HG03558 (cell line): ENCODE measurements at regions not wholly inside any gene's neighbourhood (a gene's known extent, or its start where the extent isn't known, plus 50 kb on each side); places are given as distances from the start of the nearest gene placed in this dataset.
A peak's percentile ranks its signal among the peaks of the same experiment; 100 is the strongest.
"Not testable (repeated sequence)": the region's sequence is repeated elsewhere in the genome, so short reads cannot be mapped to it uniquely, and the experiment has no call there.

Source experiments
- ATAC-seq: cut with Tn5 transposase; IDR thresholded peaks from one replicate; pipeline ENCODE4 v1.9.1; 2021; ENCODE audit warnings: moderate number of reproducible peaks; ENCODE audit not compliant: unreplicated experiment; ENCODE audit errors: extremely low read depth

DNA sequence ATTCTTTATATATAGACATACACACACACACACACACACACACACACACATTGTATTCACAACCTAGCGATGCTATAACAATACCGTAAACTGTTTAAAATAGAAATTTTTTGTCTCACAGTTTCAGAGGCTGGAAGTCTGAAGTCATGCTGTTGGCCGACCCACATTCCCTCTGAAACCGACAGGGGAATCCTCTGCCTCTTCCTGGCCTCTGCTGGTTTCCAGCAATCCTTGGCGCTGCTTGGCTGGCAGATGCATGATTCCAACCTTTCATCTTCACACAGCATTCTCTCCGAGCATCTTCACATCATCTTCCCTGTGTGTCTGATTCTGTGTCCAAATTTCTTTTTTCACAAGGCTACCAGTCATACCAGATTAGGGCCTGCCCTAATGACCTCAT is 94.8 kb downstream of the CCDC71L start:
- no peak for ATAC-seq

DNA sequence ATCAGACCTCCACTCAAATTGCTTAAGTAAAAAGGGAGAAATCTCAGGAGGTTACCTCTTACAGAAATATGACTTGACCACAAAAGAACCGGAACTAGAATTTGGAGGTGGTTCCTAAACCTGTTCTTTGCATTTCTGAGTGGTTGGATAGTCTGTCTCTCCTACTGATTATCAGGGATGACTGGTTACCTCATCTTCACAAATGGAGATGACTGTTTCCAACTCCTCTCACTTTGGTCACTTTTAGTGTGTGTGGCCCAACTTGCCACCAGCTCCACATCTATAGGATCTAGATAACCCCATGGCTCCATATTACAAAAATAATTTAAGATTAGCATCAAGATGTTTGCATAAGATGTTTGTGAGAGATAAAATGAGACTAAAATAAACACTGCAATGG is 95.5 kb downstream of the CCDC71L start:
- no peak for ATAC-seq

DNA sequence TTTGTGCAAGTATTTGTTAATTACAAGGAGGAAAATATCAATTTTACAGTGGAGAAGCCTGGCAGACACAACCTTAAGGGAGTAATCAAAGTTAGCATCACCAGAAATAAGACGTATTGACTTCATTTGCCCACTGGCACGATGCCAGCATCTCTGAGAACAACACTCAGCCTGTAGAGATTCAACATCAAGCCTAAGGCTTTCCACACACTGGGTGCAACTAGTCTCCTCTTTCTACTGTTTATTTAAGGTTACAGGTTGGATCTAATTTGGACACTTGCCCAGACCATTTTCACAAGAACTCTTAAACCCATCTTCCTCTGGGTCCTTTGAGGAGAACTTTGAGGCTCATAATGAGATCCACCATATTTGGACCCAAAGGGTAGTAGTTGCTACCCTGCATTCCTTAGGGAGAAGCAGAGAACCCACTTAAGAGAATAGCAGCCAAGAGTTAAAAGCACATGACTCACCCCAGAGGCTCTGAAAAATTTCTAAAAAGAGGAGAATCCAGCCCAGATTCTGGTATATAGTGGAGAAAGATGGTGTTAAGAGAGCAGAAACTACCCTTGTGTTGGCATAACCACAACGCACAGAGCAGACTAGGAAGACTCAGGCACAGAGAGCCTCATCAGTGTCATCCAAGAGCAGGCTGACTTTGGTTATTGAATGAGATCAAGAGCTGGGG is 97.3 kb downstream of the CCDC71L start:
- no peak for ATAC-seq

DNA sequence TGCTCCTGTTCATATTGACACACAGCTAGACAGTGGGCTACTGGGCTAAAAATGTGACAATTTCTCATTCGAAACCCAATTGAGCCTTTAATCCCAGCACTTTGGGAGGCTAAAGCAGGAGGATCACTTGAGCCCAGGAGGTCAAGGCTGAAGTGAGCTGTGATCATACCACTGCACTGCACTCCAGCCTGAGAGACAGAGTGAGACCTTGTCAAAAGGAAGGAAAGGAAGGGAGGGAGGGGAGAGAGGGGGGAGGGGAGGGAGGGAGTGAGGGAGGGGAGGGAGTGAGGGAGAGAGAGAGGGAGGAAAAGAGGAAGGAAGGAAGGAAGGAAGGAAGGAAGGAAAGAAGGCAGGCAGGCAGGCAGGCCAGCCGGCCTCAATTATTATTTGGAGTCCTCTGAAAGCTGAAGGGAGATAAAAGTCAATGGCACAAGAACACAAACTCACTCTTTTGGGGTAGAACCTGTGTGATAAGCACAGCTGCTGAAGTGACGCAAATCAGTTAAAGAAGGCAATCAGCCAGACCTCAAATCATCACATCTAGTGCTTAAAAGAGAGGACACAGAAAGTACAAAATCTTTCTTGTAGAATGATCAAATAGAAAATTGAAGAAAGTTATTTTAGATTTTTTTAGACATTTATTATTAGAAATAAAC is 98.1 kb downstream of the CCDC71L start:
- no peak for ATAC-seq

DNA sequence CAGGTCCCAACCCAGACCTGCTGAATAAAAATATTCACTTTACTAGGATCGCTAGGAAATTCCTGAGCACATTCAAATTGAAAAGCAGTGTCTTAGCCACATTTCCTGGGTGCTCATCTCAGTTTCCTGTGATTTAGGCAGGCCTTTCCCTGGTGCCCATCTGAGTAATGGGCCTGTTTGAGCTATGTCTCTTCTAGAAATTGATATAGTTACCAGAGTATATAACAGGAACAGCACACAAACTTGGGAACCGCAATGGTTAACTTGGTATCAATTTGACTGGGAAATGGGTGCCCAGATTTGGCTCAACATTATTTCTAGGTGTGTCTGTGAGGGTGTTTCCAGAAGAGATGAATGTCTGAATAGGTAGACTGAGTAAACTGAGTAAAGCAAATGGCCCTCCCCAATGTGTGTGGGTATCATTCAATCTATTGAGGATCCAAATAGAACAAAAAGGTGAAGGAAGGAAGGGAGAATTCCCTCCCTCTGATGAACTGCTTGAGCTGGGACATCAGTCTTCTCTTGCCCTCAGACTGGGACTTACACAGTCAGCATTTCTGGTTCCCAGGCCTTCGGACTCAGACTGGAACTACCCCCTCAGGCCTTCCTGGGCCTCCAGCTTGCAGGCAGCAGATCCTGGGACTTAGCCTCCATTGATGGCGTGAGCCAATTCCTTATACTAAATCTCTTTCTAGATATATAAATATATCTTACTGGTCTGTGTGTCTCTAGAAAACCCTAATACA is 99.1 kb downstream of the CCDC71L start:
- no peak for ATAC-seq

DNA sequence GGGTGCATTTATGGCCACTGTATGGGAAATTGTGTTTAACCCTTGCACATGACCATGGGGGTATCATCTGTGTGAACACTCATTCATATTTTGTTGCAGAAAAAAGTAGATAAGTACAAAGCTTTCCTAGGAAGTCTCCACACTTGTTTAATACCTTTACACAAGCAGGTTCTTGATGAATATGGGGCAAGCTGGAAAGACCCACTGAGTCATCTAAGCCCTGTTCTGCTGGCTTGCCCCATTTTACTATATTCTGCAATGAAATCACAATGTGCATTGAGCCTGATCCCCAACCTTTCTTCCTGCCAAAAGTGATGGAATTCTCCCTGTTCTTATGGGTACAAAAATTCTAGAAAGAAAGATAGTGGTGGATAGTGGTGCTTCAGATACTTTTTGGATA is 99.8 kb downstream of the CCDC71L start:
- no peak for ATAC-seq

DNA sequence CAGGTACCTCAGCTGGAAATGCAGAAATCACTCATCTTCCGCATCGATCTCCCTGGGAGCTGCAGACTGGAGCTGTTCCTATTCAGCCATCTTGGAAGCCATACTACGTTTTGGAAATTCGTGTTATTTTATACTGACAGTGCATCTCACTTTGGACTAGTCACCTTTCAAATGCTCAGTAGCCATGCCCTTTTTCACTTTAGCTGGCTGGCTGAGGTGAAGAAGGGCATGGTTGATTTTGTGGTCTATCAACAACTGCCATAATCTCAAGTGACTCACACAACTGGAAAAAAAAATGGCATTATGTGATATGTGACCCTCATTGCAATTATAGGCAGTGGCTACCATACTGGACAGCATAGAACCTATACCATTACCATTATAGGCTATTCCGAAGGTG is 100.5 kb downstream of the CCDC71L start:
- no peak for ATAC-seq

DNA sequence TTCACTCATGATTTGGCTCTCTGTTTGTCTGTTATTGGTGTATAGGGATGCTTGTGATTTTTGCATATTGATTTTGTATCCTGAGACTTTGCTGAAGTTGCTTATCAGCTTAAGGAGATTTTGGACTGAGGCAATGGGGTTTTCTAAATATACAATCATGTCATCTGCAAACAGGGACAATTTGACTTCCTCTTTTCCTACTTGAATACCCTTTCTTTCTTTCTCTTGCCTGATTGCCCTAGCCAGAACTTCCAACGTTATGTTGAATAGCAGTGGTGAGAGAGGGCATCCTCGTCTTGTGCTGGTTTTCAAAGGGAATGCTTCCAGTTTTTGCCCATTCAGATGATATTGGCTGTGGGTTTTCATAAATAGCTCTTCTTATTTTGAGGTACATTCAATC is 104.7 kb downstream of the CCDC71L start:
- ATAC-seq: not testable (repeated sequence)

DNA sequence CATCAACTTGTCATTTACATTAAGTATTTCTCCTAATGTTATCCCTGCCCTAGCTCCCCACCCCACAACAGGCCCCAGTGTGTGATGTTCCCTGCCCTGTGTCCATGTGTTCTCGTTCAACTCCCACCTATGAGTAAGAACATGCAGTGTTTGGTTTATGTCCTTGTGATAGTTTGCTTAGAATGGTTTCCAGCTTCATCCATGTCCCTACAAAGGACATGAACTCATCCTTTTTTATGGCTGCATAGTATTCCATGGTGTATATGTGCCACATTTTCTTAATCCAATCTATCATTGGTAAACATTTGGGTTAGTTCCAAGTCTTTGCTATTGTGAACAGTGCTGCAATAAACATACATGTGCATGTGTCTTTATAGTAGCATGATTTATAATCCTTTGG is 106.3 kb downstream of the CCDC71L start:
- not testable (repeated sequence) for ATAC-seq

DNA sequence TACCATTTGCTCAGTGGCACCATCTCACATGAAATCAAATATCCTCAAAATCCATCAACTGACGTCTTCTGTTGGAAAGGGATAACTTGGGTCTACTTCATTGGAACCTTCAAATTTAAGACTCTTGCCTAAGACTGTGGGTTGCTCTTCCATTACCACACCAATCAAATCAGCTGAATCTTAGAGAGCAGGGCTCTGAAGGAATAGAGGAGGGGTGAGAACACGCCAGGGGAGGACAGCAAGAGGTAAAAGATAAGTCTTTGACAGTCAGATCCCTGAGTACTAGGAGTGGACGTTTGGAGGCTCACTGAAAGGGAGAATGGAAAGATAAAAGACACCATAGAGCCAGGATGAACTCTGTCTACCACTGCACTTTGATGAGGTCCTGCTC is 107.5 kb downstream of the CCDC71L start:
- no peak for ATAC-seq

DNA sequence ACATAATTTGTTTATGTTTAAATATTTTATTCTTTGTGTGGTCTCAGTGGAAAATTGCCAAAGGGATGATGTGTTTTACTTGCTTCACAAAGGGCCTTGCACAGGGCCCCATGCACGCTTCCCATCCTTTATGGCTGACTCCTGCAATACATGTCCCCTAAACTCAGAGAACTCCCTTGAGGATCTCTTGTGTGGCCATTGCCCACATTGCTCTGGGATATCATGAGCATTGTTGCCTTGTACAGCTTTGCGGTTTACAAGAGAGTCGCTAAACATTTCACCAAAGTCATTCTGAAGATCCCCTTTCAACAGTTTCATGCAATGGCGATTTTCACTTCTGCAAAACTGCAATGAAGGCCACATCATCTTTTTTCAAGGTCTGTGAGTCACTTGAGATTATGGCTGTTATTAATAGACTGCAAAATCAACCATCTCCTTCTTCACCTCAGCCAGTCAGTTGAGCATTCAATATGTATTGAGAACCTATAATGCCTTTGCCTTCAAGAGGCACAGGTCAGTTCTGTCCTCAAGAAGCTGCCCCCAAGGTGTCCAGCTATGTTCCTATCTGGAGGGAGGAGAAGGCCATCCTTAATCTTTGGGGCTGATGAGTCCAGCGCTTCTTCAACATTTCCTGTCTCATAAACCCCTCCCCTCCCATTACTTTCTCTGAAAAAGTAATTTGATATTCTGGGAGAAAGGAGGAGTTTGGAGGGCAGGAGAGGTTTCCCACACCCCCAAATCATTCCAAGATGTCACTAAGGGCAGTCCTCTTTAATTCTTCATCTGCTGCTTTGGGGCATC is 108.1 kb downstream of the CCDC71L start:
- ATAC-seq: peak; percentile 96

DNA sequence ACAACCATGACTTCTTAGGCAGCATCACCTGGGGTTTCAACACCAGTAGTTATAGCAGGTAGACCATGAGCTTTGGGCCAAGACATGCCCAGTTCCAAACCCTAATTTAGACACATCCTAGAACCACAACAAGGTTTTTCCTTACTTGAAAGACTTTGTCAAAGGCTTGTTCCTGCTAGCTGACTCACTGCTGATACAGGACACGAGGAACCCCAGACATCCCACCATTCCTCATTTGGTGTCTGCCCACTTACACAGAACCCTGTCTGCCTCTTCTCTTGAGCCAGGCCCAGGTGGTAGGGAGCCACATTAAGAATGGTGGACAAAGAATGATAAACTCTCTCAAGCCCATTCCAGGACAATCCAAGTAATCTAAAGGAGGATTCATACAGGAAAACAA is 109.0 kb downstream of the CCDC71L start:
- no peak for ATAC-seq

DNA sequence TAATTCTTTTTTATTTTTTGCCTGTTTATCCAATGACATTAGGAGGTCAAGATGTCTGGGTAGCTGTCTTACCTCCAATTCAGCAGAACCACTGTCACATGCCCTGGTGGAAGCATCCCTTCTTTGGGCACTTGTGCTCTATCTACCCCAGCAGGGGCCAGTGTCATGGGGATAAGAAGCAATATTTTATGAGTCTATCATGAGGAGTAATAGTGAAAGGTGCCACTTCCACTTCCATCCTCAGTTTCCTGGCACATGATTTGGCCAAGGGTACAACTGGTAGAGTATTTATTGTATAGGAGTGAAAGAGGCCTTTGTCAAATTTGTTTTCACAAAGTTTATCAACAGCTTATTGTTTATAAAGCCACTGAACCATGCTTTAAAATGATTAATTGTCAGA is 112.5 kb downstream of the CCDC71L start:
- no peak for ATAC-seq

DNA sequence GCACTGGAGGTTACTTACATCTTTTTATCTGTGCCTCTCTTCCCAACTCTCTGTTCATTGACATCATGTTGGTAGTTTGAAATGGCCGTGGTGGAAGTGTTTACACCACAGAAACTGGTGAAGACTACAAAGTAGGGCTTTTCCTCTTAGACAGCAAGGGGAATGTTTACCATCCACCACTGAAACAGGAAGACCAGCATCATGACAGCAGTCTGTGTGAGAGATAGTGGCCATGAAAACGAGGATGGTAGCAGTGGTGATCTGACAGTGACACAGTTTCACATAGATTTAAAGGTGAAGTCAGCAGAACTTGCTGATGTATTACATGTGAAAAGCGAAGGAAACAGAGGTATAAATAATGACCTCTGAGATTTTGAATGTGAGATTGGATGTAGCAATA is 115.7 kb downstream of the CCDC71L start:
- ATAC-seq: no peak

DNA sequence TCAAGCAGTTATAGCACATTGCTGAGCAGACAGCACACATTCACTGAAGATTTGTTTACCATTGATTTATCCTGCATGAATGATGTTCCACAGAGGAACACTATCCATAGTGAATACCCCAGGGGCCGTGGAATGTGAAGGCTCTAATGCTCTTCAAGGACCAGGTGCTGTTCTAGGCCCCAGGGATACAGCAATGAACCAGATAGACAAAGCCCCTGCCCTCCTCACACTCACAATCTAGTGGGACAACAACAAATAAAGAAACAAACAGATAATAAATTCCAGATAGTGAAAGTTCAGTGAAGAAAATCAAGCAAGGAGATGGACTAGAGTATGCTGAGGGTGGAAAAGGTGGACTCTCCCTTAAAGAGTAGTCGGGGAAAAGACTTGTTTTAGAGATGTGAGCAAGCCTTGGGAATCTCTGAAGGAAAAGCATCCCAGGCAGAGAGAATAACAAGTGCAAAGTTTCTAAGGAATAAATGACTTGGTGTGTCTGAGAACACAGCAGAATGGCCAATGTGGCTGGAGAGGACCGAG is 117.7 kb downstream of the CCDC71L start:
- ATAC-seq: no peak

DNA sequence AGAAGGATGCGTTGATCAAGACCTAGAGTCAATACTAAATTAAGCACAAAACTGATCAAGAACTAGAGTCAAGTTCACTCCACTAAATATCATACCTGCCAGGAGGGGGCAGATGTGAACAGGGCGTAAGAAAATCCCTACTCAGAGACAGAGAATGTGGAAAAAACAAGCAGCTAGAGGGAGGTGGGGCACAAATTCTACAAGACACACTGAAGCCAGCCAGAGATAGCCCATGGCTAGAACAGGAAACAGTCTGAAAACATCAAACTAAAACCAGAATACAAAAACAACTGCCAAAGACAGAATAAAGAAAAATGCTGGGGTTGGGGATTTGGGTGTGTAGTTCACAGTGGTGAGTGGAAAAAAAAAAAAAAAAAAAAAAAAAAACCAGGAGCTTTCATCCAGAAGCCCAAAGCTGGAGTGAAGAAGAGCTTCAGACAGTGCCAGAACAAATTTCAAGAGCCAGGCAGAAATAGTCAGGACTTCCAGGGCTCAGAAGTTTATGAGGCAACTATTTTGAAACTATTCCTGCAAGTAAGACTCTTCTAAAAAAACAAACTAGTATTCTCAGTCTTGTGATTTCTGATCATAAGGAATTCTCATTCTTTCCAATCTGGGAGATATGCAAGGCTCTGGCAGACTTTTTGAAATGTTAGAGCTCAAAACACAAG is 118.3 kb downstream of the CCDC71L start:
- peak; percentile 41 for ATAC-seq

DNA sequence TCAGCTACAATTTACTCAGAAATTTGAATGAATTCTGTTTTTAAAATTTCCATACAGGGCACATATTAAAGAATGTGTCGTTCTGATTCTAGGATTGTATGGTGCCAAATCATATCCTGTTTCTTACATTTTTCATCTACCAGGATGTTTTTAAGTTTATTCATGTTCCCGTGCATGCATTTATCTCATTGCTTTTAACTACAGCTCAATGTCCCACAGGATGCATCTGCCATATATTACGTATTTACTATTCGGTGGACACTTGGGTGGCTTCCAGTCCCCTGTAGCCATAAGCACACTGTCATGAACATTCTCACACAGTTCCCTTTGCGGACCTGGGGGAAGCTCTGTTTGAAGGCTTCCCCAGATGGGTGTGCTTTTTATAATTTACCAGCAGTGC is 122.3 kb downstream of the CCDC71L start:
- no peak for ATAC-seq

DNA sequence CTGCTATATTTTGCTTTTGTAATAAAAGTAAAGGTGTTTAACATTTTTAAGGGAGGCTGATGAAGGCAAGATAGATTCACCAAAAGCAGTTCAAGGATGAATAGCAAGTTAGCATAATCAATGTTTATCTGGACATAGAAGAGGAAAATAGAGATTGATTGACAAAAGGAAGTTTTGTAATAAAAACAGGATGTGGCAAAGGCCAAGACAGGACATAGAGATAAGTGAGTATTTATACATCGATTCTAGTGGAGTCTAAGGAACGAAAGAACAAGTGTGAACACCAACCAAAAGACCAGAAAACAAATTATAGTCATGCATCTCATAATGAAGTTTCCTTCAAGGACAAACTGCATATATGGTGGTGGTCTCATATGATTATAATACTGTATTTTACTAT is 123.8 kb downstream of the CCDC71L start:
- ATAC-seq: no peak

DNA sequence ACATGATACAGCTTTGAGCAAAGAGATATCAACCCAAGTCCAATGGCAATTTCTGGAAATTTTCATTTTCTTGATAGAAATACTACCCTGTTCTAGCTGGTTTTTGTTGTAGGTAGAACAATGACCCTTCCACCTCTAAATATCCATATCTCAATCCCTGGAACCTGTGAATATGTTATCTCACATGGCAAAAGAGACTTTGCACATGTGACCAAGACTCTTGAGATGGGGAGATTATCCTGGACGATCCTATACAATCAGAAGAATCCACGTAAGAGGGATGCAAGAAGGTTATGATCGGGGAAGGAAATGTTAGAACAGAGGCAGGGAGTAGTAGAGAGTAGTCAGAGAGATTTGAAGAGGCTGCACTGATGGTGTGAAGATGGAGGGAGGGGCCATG is 124.9 kb downstream of the CCDC71L start:
- no peak for ATAC-seq
